ENCODE measurements at regions not wholly inside any gene's neighbourhood (a gene's known extent, or its start where the extent isn't known, plus 50 kb on each side); places are given as distances from the start of the nearest gene placed in this dataset.

- Histone ChIP-seq H3K36me3 (no peaks in the 10 kb centered on the region), H3K4me1 (no peaks in the 10 kb centered on the region), H3K4me3 (no peak overlapping the region), H3K27ac (no peak overlapping the region), H3K27me3 (ENCODE audit: low read depth) (peaks cover 29% of the 10 kb centered on the region), H3K9me3 (no peaks in the 10 kb centered on the region)
- TF ChIP-seq CTCF (IDR thresholded peaks at IDR 0.05) = no peak
- ATAC-seq (no peak), DNase-seq (no peak)
- intact Hi-C loops (cut with DNase I) = no loop called here
Observed at GRCh38 chr16:86768228-86768791, 190.0 kb downstream of the FOXL1 start.

GRCh38 chr16:86768999-86769398, 190.7 kb downstream of the FOXL1 start:
- DNase-seq = no peak
- intact Hi-C loops (cut with DNase I) = no loop called here
- peaks cover 29% of the 10 kb centered on the region for H3K27me3 ChIP-seq (ENCODE audit: low read depth)

GRCh38 chr16:86771506-86772460, 193.4 kb downstream of the FOXL1 start:
- H3K27ac ChIP-seq = no peak overlapping the region

More at GRCh38 chr16:86768999-86769398, 190.7 kb downstream of the FOXL1 start:
- ATAC-seq = no peak
- no peaks in the 10 kb centered on the region for H3K4me1 ChIP-seq
- H3K27ac ChIP-seq = no peak overlapping the region
- no peak overlapping the region for H3K4me3 ChIP-seq
- TF ChIP-seq CTCF (IDR thresholded peaks at IDR 0.05) = no peak
- no peaks in the 10 kb centered on the region for H3K36me3 ChIP-seq
- H3K9me3 ChIP-seq = no peaks in the 10 kb centered on the region

GRCh38 chr16:86772671-86773353, 194.5 kb downstream of the FOXL1 start:
- intact Hi-C loops (cut with DNase I) = no loop called here
- no peaks in the 10 kb centered on the region for H3K9me3 ChIP-seq
- H3K27me3 ChIP-seq (ENCODE audit: low read depth) = peaks cover 37% of the 10 kb centered on the region
- no peaks in the 10 kb centered on the region for H3K4me1 ChIP-seq
- no peak overlapping the region for H3K27ac ChIP-seq
- no peak for TF ChIP-seq CTCF (IDR thresholded peaks at IDR 0.05)
- H3K36me3 ChIP-seq = no peaks in the 10 kb centered on the region
- H3K4me3 ChIP-seq = no peak overlapping the region
- ATAC-seq (no peak), DNase-seq (no peak)

More at GRCh38 chr16:86771506-86772460, 193.4 kb downstream of the FOXL1 start:
- intact Hi-C loops (cut with DNase I) = no loop called here
- no peak overlapping the region for H3K4me3 ChIP-seq
- H3K9me3 ChIP-seq = no peaks in the 10 kb centered on the region
- TF ChIP-seq CTCF (IDR thresholded peaks at IDR 0.05) = no peak
- no peaks in the 10 kb centered on the region for H3K36me3 ChIP-seq
- H3K27me3 ChIP-seq (ENCODE audit: low read depth) = peaks cover 35% of the 10 kb centered on the region
- no peak for DNase-seq
- no peak for ATAC-seq
- no peaks in the 10 kb centered on the region for H3K4me1 ChIP-seq

DNA sequence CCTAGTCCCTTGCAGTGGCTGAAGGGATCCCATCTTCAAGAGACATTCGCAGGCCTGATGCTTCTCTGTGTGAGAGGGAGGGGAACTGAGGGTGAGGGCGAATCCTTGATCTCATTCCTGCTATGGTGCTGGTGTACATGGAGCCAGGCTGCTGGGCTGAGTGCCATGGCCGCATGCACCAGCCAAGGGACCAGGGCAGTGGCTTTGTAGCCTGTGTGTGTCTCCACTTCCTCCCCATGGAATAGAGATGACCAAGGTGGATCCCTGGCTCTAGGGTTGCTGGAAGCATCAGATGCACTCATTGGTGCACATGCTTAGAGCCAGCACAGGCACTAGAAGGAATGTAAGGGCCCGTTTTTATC, 195.0 kb downstream of the FOXL1 start:
- Histone ChIP-seq H3K27ac (no peak overlapping the region), H3K36me3 (no peaks in the 10 kb centered on the region), H3K27me3 (ENCODE audit: low read depth) (peaks cover 39% of the 10 kb centered on the region), H3K9me3 (no peaks in the 10 kb centered on the region), H3K4me1 (no peaks in the 10 kb centered on the region), H3K4me3 (no peak overlapping the region)
- DNase-seq (no peak), ATAC-seq (no peak)
- TF ChIP-seq CTCF (IDR thresholded peaks at IDR 0.05) = no peak
- intact Hi-C loops (cut with DNase I) = no loop called here
